HS-27A (cell line): ENCODE measurements at regions not wholly inside any gene's neighbourhood (a gene's known extent, or its start where the extent isn't known, plus 50 kb on each side); places are given as distances from the start of the nearest gene placed in this dataset.

ENCODE experiments used
- DNase-seq: peaks from one replicate; pipeline ENCODE4 v3.0.0-alpha.2; 2012; ENCODE audit warnings: low read depth, missing footprints

GRCh38 chr3:152959307-152959706 lies 124.4 kb downstream of the P2RY1 start:
- no peak for DNase-seq

- no peak for DNase-seq
Measured at GRCh38 chr3:152960684-152961083, 125.8 kb downstream of the P2RY1 start.

GRCh38 chr3:152961323-152961722 lies 126.4 kb downstream of the P2RY1 start:
- no peak for DNase-seq

GRCh38 chr3:152964911-152965609 lies 130.1 kb downstream of the P2RY1 start:
- no peak for DNase-seq

GRCh38 chr3:152968388-152969024 lies 133.6 kb downstream of the P2RY1 start:
- no peak for DNase-seq

- DNase-seq = no peak
Measured at GRCh38 chr3:152969557-152970300, 134.8 kb downstream of the P2RY1 start.

- DNase-seq = no peak
Measured at GRCh38 chr3:152970851-152971250, 135.9 kb downstream of the P2RY1 start.

GRCh38 chr3:152971880-152972279 lies 136.9 kb downstream of the P2RY1 start:
- no peak for DNase-seq

GRCh38 chr3:152973575-152973974 lies 138.6 kb downstream of the P2RY1 start:
- no peak for DNase-seq

- DNase-seq = no peak
Measured at GRCh38 chr3:152976239-152976638, 141.3 kb downstream of the P2RY1 start.

- no peak for DNase-seq
Measured at GRCh38 chr3:152977366-152977765, 142.4 kb downstream of the P2RY1 start.

- DNase-seq = no peak
Measured at GRCh38 chr3:152978152-152978551, 143.2 kb downstream of the P2RY1 start.

GRCh38 chr3:152997526-152997925 lies 162.6 kb downstream of the P2RY1 start:
- no peak for DNase-seq

GRCh38 chr3:152998591-152998990 lies 163.4 kb upstream of the RAP2B start:
- no peak for DNase-seq

- DNase-seq = no peak
Measured at GRCh38 chr3:153000325-153000724, 161.7 kb upstream of the RAP2B start.

GRCh38 chr3:153001210-153002078 lies 160.6 kb upstream of the RAP2B start:
- DNase-seq = no peak

- no peak for DNase-seq
Measured at GRCh38 chr3:153003441-153003840, 158.6 kb upstream of the RAP2B start.

GRCh38 chr3:153003862-153004261 lies 158.2 kb upstream of the RAP2B start:
- no peak for DNase-seq

GRCh38 chr3:153008226-153008625 lies 153.8 kb upstream of the RAP2B start:
- DNase-seq = no peak

GRCh38 chr3:153023896-153024295 lies 138.1 kb upstream of the RAP2B start:
- DNase-seq = no peak

GRCh38 chr3:153026026-153026425 lies 136.0 kb upstream of the RAP2B start:
- DNase-seq = no peak

- no peak for DNase-seq
Measured at GRCh38 chr3:153028381-153028780, 133.6 kb upstream of the RAP2B start.
